ENCODE measurements at regions not wholly inside any gene's neighbourhood (a gene's known extent, or its start where the extent isn't known, plus 50 kb on each side); places are given as distances from the start of the nearest gene placed in this dataset.

DNA sequence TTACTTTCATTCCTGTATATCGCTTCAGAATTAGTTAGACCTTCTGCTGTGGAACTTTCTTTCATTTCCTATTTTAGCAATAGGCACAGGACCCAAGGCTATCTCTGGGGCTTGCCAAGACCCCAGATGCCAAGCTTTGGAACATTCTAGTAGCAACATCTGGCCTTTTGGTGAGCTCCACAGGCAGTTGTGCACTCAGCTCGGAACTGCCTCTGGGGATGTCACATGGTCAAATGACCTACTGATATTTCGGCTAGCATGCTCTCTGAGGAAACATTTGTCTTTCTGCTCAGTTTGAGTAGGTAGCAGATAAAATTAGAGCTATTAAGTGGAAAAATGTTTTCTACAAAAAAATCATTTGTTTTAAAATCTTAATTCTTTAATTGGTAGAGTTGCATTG is 76.6 kb upstream of the ITGA4 start:
- DNase-seq (ENCODE audit: low read depth in 2 of 2), result no peak

DNA sequence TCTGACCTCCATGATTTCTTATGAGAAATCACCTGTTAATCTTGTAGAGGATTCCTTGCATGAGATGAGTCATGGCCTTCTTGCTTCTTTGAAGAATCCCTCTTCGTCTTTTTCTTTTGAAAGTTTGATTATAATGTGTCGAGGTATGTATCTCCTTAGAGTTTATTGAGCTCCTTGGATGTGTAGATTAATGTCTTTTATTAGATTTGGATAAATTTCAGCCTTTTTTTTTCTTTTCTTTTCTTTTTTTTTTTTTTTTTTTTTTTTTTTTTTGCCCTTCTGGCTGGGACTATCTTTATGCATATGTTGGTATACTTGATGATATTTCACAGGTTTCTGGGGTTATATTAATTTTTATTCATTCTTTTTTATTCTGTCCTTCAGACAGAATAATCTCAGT is 72.3 kb upstream of the ITGA4 start:
- DNase-seq (ENCODE audit: low read depth in 2 of 2), result no peak

DNA sequence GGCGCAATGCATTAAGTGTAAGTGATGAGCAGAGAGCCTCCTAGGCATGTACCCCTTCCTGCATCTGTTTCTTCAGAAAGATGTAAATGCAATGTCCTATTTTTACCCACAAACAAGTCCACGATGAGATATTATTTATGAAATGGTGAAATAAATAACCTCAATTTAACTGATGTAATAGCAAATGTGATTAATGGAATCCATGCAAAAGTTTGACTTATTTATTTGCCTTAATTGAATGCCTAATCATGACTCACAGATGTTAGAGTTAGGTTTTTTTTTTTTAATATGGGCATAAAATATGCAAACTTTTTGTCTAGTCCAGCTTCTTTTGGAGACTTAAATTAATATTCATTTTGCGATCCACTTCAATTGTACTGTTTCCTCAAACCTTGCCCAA is 67.7 kb upstream of the ITGA4 start:
- DNase-seq (ENCODE audit: low read depth in 2 of 2), result no peak

DNA sequence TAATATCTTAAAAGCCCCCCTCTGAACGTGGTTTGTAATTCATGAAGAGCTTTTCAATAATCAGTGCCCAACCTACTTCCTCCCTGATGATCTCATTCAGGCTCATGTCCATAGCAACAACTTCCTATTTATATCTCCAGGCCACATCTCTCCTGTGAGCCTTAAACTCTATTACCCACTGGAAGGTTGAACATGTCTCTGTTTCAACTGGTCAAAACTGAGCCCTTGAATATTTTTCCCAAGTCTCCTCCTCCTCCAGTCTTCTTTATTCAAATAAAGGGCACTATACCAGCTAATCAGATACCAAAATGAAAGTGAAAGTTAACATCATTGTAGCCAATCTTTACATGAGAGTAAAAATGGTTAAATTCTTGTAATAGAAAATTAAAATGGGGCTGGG is 63.7 kb upstream of the ITGA4 start:
- DNase-seq (ENCODE audit: low read depth in 2 of 2), result peak; percentile 85 to 86

DNA sequence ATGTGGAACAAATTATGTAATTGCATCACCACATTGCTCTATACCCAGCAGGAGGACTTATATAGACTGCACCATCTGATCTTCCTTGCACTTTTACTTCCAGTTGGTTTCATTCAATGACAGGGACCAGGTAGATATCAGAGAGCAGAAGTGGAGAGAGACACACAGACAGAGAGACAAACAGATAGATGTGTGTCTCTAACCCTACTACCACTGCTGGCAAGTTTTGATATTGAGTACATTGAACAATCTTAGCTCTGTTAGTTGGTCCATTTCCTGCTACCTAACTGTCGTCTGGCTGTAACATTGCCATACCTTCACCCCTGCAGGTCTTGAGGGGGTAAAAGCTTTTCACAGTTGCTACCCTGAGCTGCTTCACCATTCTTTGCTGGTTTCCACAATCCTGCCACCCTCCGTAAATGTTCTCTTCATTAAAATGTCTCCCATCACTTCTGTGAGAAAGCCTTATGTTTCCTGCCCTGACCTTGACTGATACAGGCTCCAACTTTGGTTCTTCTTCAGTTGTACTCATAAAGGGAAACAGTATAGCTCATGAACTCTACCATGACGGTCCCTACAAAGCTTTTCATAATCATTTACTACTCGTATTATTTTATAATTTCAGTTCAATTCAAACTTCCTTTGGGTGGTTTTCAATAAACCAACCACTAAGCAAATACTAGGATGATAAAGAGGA is 62.3 kb upstream of the ITGA4 start:
- no peak for DNase-seq (ENCODE audit: low read depth in 2 of 2)

DNA sequence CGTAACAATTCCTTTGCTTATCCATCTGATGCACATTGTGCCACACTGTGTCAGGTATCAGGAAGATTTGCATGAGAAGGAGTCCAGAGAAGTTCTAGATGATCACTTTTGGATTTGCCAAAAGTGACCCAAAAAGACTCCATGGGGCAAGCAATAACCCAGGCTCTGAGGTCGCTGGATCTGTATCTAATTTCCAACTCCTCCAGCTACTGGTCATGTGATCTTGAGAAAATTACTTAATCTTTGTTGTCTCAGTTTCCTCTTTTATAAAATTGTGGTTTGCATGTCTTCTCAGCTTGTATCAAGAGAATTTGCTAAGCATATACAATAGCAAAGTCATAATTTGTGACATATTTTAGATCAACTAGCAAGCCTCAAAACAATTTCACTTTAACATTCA is 61.3 kb upstream of the ITGA4 start:
- DNase-seq (ENCODE audit: low read depth in 2 of 2), result no peak

DNA sequence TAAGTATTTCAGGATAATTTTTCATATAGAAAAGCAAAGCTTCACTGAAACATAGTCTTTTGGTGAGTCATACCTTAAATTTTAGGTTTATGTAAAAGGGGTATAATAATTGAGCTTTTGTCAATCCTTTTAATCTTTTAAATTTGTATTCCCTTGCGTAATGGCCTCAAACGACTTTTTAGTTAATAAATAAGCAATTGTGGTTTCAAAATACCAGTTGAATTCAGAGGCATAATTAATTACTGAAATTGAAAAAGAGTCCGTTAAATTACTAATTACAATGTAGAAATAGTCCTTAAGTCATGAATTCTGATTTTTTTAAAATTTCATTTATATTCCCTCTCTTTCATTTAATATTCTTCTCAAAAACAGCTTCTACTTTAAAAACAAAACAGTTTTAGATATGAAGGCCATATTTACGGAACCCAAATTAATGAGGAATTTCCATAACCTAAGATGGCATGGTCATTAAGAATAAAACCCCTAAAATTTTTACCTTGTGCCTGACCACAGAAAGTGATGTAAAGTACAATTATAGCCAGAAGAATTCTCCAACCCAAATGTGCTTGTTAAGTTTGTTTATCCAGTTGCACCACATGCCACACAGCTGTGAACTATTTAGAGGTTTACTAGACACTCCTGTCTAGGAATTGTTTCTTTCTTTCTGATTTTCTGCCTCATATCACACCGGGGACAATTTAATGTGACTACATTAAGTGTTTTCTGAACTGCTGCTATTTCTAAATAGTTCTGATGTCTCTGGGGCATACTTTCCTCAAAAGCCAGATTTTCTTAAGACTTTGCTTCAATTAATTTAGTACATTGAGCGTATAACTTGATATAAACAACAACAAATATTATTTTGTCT is 60.7 kb upstream of the ITGA4 start:
- no peak for DNase-seq (ENCODE audit: low read depth in 2 of 2)

DNA sequence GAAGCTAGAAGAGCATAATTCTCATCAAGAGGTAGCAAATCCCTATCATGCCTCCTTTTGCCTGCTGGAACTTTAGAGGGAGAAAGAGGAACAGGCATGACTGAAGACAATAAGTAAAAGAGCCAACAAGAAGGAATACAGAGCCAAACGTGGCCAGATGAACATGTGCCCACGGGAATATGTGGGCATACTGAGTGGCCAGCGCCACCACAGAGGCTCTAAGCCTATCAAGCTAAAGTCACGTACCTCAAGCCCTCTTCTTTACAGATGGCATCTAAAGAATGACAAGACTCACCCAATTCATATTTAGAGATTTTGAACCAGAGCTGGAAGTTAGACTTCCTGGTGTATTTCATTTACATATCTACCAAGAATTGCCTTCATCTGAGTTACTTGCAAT is 59.9 kb upstream of the ITGA4 start:
- no peak for DNase-seq (ENCODE audit: low read depth in 2 of 2)

DNA sequence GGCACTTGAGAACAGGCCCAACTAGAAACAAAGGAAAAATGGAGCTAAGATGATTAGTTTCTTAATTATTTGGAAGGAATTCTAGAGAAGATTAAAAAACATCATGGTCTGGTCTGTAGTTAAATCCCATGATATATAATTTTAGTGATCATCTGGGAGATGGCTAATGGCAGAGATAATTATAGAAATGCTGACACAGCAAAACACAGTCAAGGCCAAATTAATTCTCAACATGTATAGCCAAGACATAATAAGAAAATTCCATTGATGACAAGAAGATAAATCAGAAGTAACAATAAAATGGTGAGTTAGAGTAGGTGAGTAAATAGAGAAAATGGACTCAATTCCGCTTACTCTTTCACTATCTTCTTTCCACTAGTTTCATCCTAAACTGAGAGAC is 59.2 kb upstream of the ITGA4 start:
- no peak for DNase-seq (ENCODE audit: low read depth in 2 of 2)

DNA sequence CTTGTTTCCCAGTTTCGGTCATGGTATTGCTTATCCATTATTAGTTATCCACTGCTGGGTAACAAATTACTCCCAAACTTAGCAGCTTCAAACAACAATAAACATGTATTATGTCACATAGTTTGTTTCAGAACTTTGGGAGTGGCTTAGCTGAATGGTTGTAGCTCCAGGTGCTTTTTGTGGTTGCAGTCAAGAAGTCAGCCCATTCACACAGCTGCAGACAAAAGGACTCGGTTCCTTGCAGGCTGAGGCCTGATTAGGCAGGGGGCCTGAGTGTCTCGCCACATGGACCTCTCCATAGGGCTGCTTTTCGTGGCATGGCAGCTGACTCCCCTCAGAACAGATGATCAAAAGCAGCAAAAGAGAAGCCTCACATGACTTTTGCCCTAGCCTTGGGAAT is 58.2 kb upstream of the ITGA4 start:
- DNase-seq (ENCODE audit: low read depth in 2 of 2), result no peak

DNA sequence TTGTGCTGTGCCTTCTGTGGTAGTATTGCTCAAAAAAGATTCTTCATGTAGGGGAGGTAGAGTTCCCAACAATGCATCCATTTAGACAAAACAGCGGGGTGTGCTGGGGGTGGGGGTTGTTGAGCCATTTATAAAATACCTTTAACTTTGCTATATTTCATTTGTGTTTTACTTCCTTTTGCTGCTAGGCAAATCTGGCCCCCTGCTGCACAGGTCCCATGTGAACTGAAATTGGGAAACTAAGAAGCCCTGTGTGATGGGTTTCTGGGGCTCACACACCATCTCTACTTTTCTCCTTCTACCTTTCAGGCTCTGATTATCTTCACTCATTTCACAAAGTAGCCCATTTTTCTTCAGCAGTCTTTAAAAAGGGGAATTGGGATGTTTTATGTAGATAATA is 52.7 kb upstream of the ITGA4 start:
- no peak for DNase-seq (ENCODE audit: low read depth in 2 of 2)

DNA sequence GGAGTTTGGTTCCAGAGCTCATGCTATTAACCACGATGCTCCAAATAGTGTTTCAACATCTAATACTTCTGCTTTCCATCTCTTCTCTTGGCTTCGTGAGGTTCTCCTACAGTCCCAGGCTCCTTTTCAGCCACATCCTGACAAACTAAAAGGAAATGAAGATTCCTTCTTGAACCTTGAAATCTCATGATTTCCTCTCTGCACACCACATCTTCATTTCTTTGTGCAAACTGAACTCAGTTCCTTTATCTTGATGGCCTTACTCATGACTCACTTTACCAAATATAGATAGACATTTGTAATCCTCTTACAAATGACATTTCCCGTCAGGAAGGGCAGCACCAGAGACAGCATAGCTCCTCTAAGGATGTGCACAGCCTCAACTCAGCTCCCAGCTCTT is 50.0 kb upstream of the ITGA4 start:
- DNase-seq (ENCODE audit: low read depth in 2 of 2), result peak in 1 of 2 donors; percentile 57

Data from lung microvascular endothelial cell (primary cell).